M059J (cell line): ENCODE measurements at regions not wholly inside any gene's neighbourhood (a gene's known extent, or its start where the extent isn't known, plus 50 kb on each side); places are given as distances from the start of the nearest gene placed in this dataset.
"Not testable (repeated sequence)": the region's sequence is repeated elsewhere in the genome, so short reads cannot be mapped to it uniquely, and the experiment has no call there.

ENCODE experiments used
- DNase-seq: peaks from one replicate; pipeline ENCODE4 v3.0.0-alpha.2; 2012; ENCODE audit warnings: low read depth

GRCh38 chr12:82634495-82635258, 52.0 kb upstream of the TMTC2 start:
- not testable (repeated sequence) for DNase-seq

- no peak for DNase-seq
Measured at GRCh38 chr12:82635263-82635662, 51.4 kb upstream of the TMTC2 start.
